SK-N-SH (cell line): ENCODE measurements at regions not wholly inside any gene's neighbourhood (a gene's known extent, or its start where the extent isn't known, plus 50 kb on each side); places are given as distances from the start of the nearest gene placed in this dataset.

Experiments used
- CTCF ChIA-PET: fragments of 300-600, 350-600 bp; formaldehyde crosslinking; extraction: SDS; loops from one replicate; lab custom pipeline; 2021; lab: Yijun Ruan, JAX
- POLR2A ChIA-PET: fragments of 350-600 bp; sonication (Branson Sonifier 250); formaldehyde crosslinking; extraction: SDS; loops from one replicate; lab custom pipeline; 2020; ENCODE audit warnings: antibody characterized with exemption, inconsistent platforms; lab: Yijun Ruan, JAX
- DNase-seq: peaks from one replicate; pipeline ENCODE4 v3.0.0; 2012
- H2AFZ ChIP-seq: fragments of 200-600 bp; sonication (generic); 2 replicates; pipeline ENCODE4 v1.8.1; 2016; ENCODE audit warnings: antibody characterized with exemption, mild to moderate bottlenecking, low read depth
- H3F3A ChIP-seq: fragments of 200-600 bp; sonication (generic); replicated peaks from 2 replicates; pipeline ENCODE3; 2016; ENCODE audit warnings: antibody characterized with exemption, mild to moderate bottlenecking; ENCODE audit not compliant: insufficient read depth
- H3K27ac ChIP-seq, 2 experiments: fragments of 200-500 bp in 1 of 2; fragments of 200-600 bp in 1 of 2; sonication (Bioruptor generic) in 1 of 2; sonication (generic), shearing (Covaris generic) in 1 of 2; 2 replicates each; pipeline versions ENCODE4 v1.5.1 to v1.6.1; 2014 to 2016; ENCODE audit warnings: low read depth in 2 of 2, inconsistent platforms in 1 of 2, low read length in 1 of 2, mild to moderate bottlenecking in 1 of 2, mixed read lengths in 1 of 2
- H3K27me3 ChIP-seq: fragments of 200-600 bp; sonication (generic), shearing (Covaris generic); 2 replicates; pipeline ENCODE4 v1.6.1; 2016; ENCODE audit warnings: mixed run types; ENCODE audit not compliant: insufficient read depth
- H3K36me3 ChIP-seq, 2 experiments: fragments of 200-500 bp in 1 of 2; fragments of 200-600 bp in 1 of 2; sonication (Bioruptor generic) in 1 of 2; sonication (generic) in 1 of 2; replicated peaks in 1 of 2; 2 replicates each; pipeline versions ENCODE3 to v1.5.1; 2014 to 2016; ENCODE audit warnings: low read length in 1 of 2, mild to moderate bottlenecking in 1 of 2; ENCODE audit not compliant: insufficient read depth in 2 of 2, control insufficient read depth in 1 of 2
- H3K4me1 ChIP-seq, 2 experiments: fragments of 200-500 bp in 1 of 2; fragments of 200-600 bp in 1 of 2; sonication (Bioruptor generic) in 1 of 2; sonication (generic), shearing (Covaris generic) in 1 of 2; 2 replicates each; pipeline versions ENCODE4 v1.5.1 to v1.6.1; 2014 to 2016; ENCODE audit warnings: low read depth in 1 of 2, low read length in 1 of 2, mixed run types in 1 of 2; ENCODE audit not compliant: insufficient read depth in 2 of 2, control insufficient read depth in 1 of 2
- H3K4me2 ChIP-seq: fragments of 200-600 bp; sonication (generic), shearing (Covaris generic); 2 replicates; pipeline ENCODE4 v1.6.1; 2017; ENCODE audit warnings: mixed run types
- H3K4me3 ChIP-seq, 2 experiments: fragments of 200-500 bp in 1 of 2; fragments of 200-600 bp in 1 of 2; sonication (Bioruptor generic) in 1 of 2; sonication (generic), shearing (Covaris generic) in 1 of 2; 2 replicates each; pipeline versions ENCODE4 v1.5.1 to v1.8.1; 2014 to 2016; ENCODE audit warnings: low read depth in 2 of 2, inconsistent platforms in 1 of 2, low read length in 1 of 2, mild to moderate bottlenecking in 1 of 2, mixed read lengths in 1 of 2, moderate library complexity in 1 of 2
- H3K79me2 ChIP-seq: fragments of 200-600 bp; sonication (generic); 2 replicates; pipeline ENCODE4 v1.8.1; 2017; ENCODE audit warnings: mild to moderate bottlenecking; ENCODE audit not compliant: insufficient read depth
- H3K9ac ChIP-seq: fragments of 200-600 bp; sonication (generic); 2 replicates; pipeline ENCODE4 v1.6.1; 2017; ENCODE audit warnings: mixed run types
- H3K9me2 ChIP-seq: fragments of 200-600 bp; sonication (generic); 2 replicates; pipeline ENCODE4 v1.6.1; 2017; ENCODE audit warnings: mixed run types
- H3K9me3 ChIP-seq: fragments of 200-600 bp; sonication (generic); 2 replicates; pipeline ENCODE4 v1.6.1; 2017; ENCODE audit warnings: mixed run types, mild to moderate bottlenecking, moderate library complexity
- H4K20me1 ChIP-seq: fragments of 200-600 bp; sonication (generic); 2 replicates; pipeline ENCODE4 v1.6.1; 2017; ENCODE audit warnings: mild to moderate bottlenecking, mixed run types; ENCODE audit not compliant: insufficient read depth
- EP300 ChIP-seq, 2 experiments: IDR thresholded peaks; 2 replicates each; pipeline versions ENCODE4 v1.4.0 to v1.6.1; 2012; ENCODE audit warnings: borderline replicate concordance in 1 of 2, low read depth in 1 of 2, low read length in 1 of 2
- FOXJ3 ChIP-seq: sonication (generic); formaldehyde crosslinking; IDR thresholded peaks from 2 replicates; pipeline ENCODE4 v1.5.1; 2020; ENCODE audit warnings: mild to moderate bottlenecking, missing genetic modification reagents
- GABPA ChIP-seq: IDR thresholded peaks from 2 replicates; pipeline ENCODE4 v1.4.0; 2012; ENCODE audit warnings: low read depth, mild to moderate bottlenecking
- MEF2A ChIP-seq: IDR thresholded peaks from 2 replicates; pipeline ENCODE4 v1.4.0; 2012; ENCODE audit warnings: low read depth, borderline replicate concordance
- NFIC ChIP-seq: IDR thresholded peaks from 2 replicates; pipeline ENCODE4 v1.4.0; 2012; ENCODE audit warnings: borderline replicate concordance
- RAD21 ChIP-seq: IDR thresholded peaks from 2 replicates; pipeline ENCODE4 v1.6.1; 2012; ENCODE audit warnings: mild to moderate bottlenecking, low read length
- RCOR1 ChIP-seq: fragments of 150-350 bp; IDR thresholded peaks from 2 replicates; pipeline ENCODE4 v1.6.1; 2017; ENCODE audit warnings: antibody characterized with exemption, low read length
- RFX5 ChIP-seq: IDR thresholded peaks from 2 replicates; pipeline ENCODE4 v1.6.1; 2012; ENCODE audit warnings: mild to moderate bottlenecking, improper control_type of control experiment, low read length
- TCF12 ChIP-seq: IDR thresholded peaks from 2 replicates; pipeline ENCODE4 v1.4.0; 2012
- TEAD4 ChIP-seq: IDR thresholded peaks from 2 replicates; pipeline ENCODE4 v1.4.0; 2012; ENCODE audit warnings: mild to moderate bottlenecking, borderline replicate concordance; ENCODE audit not compliant: insufficient read depth
- WGBS: methylation state at CpG from one replicate; pipeline ENCODE4 v1.1.6; 2017; ENCODE audit warnings: low lambda C conversion rate; 5-methylcytosine and 5-hydroxymethylcytosine counted together
- TF ChIP-seq, protein P1 (sequence below): fragments of 200-600 bp; sonication (generic); IDR thresholded peaks from 2 replicates; pipeline ENCODE4 v1.6.1; 2017; ENCODE audit warnings: antibody characterized with exemption, mild to moderate bottlenecking, moderate library complexity

DNA sequence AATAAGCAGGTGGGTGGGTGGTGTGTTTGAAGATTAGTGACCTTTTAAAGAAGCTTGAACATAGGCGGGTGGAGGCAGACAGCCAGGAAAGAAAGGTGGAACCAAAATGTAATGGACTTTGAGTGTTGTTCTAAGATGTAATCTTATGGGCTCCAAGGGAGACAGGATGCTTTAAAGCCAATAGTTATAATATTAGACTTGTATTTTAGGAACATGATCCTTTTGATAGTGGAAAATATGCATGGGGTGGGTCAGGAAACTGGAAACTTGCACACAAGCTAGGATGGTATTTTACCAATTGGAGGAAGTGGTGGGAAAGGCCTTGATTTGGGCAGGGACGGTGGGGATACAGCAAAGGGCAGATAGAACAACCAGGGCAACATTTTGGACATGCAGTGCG is 151.8 kb upstream of the PDE7B start:
- no peak overlapping the region for H3K9ac ChIP-seq
- WGBS: 79% methylated on average over 3 of the region's 3 CpGs
- H3K79me2 ChIP-seq: no peaks in the 10 kb centered on the region
- DNase-seq: no peak
- no peak overlapping the region for H3K4me3 ChIP-seq
- no peaks in the 10 kb centered on the region for H4K20me1 ChIP-seq
- no peak overlapping the region for H2AFZ ChIP-seq
- H3K27ac ChIP-seq: no peak overlapping the region
- no peaks in the 10 kb centered on the region for H3F3A ChIP-seq
- H3K36me3 ChIP-seq: no peaks in the 10 kb centered on the region
- POLR2A ChIA-PET: no interaction called here
- no peaks in the 10 kb centered on the region for H3K27me3 ChIP-seq
- H3K4me1 ChIP-seq: no peaks in the 10 kb centered on the region; a peak in 1 of 4 replicates
- no peak overlapping the region for H3K4me2 ChIP-seq
- no peaks in the 10 kb centered on the region for H3K9me2 ChIP-seq
- no peaks in the 10 kb centered on the region for H3K9me3 ChIP-seq
- CTCF ChIA-PET: interaction anchor here (0.7 kb wide), 2 partner anchors 11 to 164 kb away, joined by 3 read pairs; no protein-coding TSS in a partner anchor
- no peak for TF ChIP-seq GABPA

DNA sequence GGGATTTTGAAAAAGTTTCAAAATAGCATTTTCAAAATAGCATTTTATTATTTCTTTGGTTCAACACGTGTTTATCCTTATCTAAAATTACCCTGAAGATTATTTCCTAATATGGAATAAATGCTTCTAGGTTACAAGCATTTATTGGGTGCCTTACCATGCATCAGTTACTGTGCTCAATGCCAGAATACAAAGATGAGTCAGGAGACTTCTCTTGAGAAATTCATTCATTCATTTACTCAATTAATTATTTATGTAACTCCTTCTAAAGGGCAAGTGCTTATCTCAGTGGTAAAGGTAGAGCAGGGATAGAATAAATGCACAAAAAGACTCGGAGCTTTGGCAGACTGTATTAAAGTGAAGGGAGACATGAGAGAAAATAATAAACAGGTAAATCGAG is 150.1 kb upstream of the PDE7B start:
- no peaks in the 10 kb centered on the region for H3K79me2 ChIP-seq
- no peaks in the 10 kb centered on the region for H4K20me1 ChIP-seq
- H3K36me3 ChIP-seq: no peaks in the 10 kb centered on the region
- 64% methylated on average over 3 of the region's 3 CpGs for WGBS
- no peak overlapping the region for H3K4me3 ChIP-seq
- H3K4me2 ChIP-seq: no peak overlapping the region
- no peaks in the 10 kb centered on the region for H3K9me2 ChIP-seq
- no peaks in the 10 kb centered on the region; a peak in 1 of 4 replicates for H3K4me1 ChIP-seq
- POLR2A ChIA-PET: no interaction called here
- CTCF ChIA-PET: no interaction called here
- H3K27ac ChIP-seq: no peak overlapping the region
- H3K9ac ChIP-seq: no peak overlapping the region
- no peak for TF ChIP-seq RCOR1
- H3K9me3 ChIP-seq: no peaks in the 10 kb centered on the region
- no peaks in the 10 kb centered on the region for H3K27me3 ChIP-seq
- no peaks in the 10 kb centered on the region for H3F3A ChIP-seq
- no peak for DNase-seq
- H2AFZ ChIP-seq: no peak overlapping the region

GRCh38 chr6:135703007-135703406 is 148.5 kb upstream of the PDE7B start:
- Histone ChIP-seq H3K9ac (no peak overlapping the region), H3K4me2 (no peak overlapping the region), H3K9me2 (no peaks in the 10 kb centered on the region), H3K27me3 (no peaks in the 10 kb centered on the region), H2AFZ (no peak overlapping the region), H4K20me1 (no peaks in the 10 kb centered on the region), H3K36me3 (no peaks in the 10 kb centered on the region), H3F3A (no peaks in the 10 kb centered on the region), H3K4me1 (no peaks in the 10 kb centered on the region; a peak in 1 of 4 replicates), H3K9me3 (no peaks in the 10 kb centered on the region), H3K27ac (no peak overlapping the region), H3K4me3 (no peak overlapping the region), H3K79me2 (no peaks in the 10 kb centered on the region)
- ChIA-PET POLR2A (no interaction called here), CTCF (no interaction called here)
- 100% methylated on average over 1 of the region's 1 CpG for WGBS
- no peak for TF ChIP-seq MEF2A
- DNase-seq: no peak

DNA sequence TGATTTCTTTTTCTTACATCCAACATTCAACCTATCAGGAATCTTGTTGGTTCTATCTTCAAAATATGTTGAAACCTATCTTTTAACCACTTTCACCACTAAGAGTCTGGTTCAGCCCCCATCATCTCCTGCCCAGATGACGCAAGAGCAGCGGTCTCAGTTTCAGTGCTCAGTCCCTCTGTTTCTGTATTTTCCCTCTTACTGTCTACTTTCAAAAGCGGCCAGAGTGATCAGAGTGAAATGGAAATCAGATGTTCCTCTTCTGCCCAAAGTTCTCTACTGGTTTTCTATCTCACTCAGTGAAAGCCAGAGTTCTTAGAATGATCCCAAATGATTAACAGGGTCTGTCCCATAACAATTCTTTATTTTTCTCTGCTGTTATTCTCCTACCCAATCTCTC is 147.9 kb upstream of the PDE7B start:
- Histone ChIP-seq H3K9ac (no peak overlapping the region), H3K9me2 (no peaks in the 10 kb centered on the region), H2AFZ (no peak overlapping the region), H3K4me1 (no peaks in the 10 kb centered on the region; a peak in 1 of 4 replicates), H3K79me2 (no peaks in the 10 kb centered on the region), H3K4me3 (no peak overlapping the region), H3K27me3 (no peaks in the 10 kb centered on the region), H4K20me1 (no peaks in the 10 kb centered on the region), H3K9me3 (no peaks in the 10 kb centered on the region), H3F3A (no peaks in the 10 kb centered on the region), H3K27ac (no peak overlapping the region), H3K36me3 (no peaks in the 10 kb centered on the region), H3K4me2 (no peak overlapping the region)
- POLR2A ChIA-PET: no interaction called here
- no peak for TF ChIP-seq TCF12
- no peak for TF ChIP-seq TEAD4
- TF ChIP-seq MEF2A: no peak
- TF ChIP-seq RFX5: no peak
- no peak for TF ChIP-seq RAD21
- TF ChIP-seq NFIC: no peak
- TF ChIP-seq, protein P1, sequence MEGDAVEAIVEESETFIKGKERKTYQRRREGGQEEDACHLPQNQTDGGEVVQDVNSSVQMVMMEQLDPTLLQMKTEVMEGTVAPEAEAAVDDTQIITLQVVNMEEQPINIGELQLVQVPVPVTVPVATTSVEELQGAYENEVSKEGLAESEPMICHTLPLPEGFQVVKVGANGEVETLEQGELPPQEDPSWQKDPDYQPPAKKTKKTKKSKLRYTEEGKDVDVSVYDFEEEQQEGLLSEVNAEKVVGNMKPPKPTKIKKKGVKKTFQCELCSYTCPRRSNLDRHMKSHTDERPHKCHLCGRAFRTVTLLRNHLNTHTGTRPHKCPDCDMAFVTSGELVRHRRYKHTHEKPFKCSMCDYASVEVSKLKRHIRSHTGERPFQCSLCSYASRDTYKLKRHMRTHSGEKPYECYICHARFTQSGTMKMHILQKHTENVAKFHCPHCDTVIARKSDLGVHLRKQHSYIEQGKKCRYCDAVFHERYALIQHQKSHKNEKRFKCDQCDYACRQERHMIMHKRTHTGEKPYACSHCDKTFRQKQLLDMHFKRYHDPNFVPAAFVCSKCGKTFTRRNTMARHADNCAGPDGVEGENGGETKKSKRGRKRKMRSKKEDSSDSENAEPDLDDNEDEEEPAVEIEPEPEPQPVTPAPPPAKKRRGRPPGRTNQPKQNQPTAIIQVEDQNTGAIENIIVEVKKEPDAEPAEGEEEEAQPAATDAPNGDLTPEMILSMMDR: no peak
- no peak for TF ChIP-seq EP300 (IDR thresholded peaks at IDR 0.05; ENCODE audit: borderline replicate concordance in 1 of 2, low read depth in 1 of 2, low read length in 1 of 2)
- no peak for TF ChIP-seq FOXJ3 (CRISPR knock-in tag)
- CTCF ChIA-PET: no interaction called here
- 93% methylated on average over 3 of the region's 3 CpGs for WGBS
- no peak for DNase-seq
